ENCODE measurements at regions not wholly inside any gene's neighbourhood (a gene's known extent, or its start where the extent isn't known, plus 50 kb on each side); places are given as distances from the start of the nearest gene placed in this dataset.

GRCh38 chr18:54684784-54685183 lies 93.7 kb downstream of the DYNAP start:
- no peak for DNase-seq
- no peaks in the 10 kb centered on the region for H3K4me1 ChIP-seq (ENCODE audit: low read length)
- H3K9me3 ChIP-seq (ENCODE audit: low read length): no peaks in the 10 kb centered on the region
- H2AFZ ChIP-seq (ENCODE audit: low read length): no peak overlapping the region
- H3K36me3 ChIP-seq (ENCODE audit: insufficient read depth, low read length): no peaks in the 10 kb centered on the region
- H3K4me3 ChIP-seq (ENCODE audit: low read length): no peak overlapping the region
- no peaks in the 10 kb centered on the region for H3K9me2 ChIP-seq (replicated peaks; ENCODE audit: insufficient read depth, low read length)
- H3K27me3 ChIP-seq (ENCODE audit: low read length): 0 out of 2 replicates have a peak, but pooled peaks cover under 1% of the 10 kb centered on the region
- no peaks in the 10 kb centered on the region for H3K79me2 ChIP-seq (ENCODE audit: low read length)
- no peak overlapping the region for H3K9ac ChIP-seq (ENCODE audit: low read length)
- H3K4me2 ChIP-seq (ENCODE audit: low read depth, low read length, poor library complexity, severe bottlenecking): no peak overlapping the region
- no peaks in the 10 kb centered on the region for H4K20me1 ChIP-seq (ENCODE audit: insufficient read depth, low read depth, low read length)
- H3K27ac ChIP-seq (ENCODE audit: low read length): no peak overlapping the region

DNA sequence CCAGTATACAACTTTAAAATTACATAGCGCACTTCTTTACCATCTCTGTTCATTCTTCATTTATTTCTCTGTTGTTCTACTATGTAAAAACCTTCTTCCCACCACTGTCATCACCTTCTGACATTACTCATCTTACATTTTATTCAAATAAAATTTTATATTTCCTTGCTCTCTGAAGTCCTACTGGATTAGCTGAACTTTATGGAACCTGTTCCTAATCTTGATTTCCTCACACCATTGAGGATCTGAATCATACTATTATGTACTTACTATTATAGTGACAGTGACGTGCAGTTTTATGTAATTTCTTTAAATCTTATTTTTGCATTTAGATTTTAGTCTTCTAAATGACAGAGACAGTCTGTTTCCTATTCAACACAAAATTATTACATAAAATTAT lies 98.3 kb downstream of the DYNAP start:
- Histone ChIP-seq H4K20me1 (ENCODE audit: insufficient read depth, low read depth, low read length) (no peaks in the 10 kb centered on the region), H3K4me2 (ENCODE audit: low read depth, low read length, poor library complexity, severe bottlenecking) (no peak overlapping the region), H3K27ac (ENCODE audit: low read length) (no peak overlapping the region), H3K79me2 (ENCODE audit: low read length) (no peaks in the 10 kb centered on the region), H3K9ac (ENCODE audit: low read length) (no peak overlapping the region), H3K4me1 (ENCODE audit: low read length) (no peaks in the 10 kb centered on the region), H3K9me2 (replicated peaks; ENCODE audit: insufficient read depth, low read length) (no peaks in the 10 kb centered on the region), H3K9me3 (ENCODE audit: low read length) (no peaks in the 10 kb centered on the region), H3K36me3 (ENCODE audit: insufficient read depth, low read length) (no peaks in the 10 kb centered on the region), H2AFZ (ENCODE audit: low read length) (no peak overlapping the region), H3K4me3 (ENCODE audit: low read length) (no peak overlapping the region), H3K27me3 (ENCODE audit: low read length) (0 out of 2 replicates have a peak, but pooled peaks cover 5% of the 10 kb centered on the region)
- DNase-seq: no peak

- 0 out of 2 replicates have a peak, but pooled peaks cover 5% of the 10 kb centered on the region for H3K27me3 ChIP-seq (ENCODE audit: low read length)
- no peak for DNase-seq
- no peak overlapping the region for H3K4me2 ChIP-seq (ENCODE audit: low read depth, low read length, poor library complexity, severe bottlenecking)
- H2AFZ ChIP-seq (ENCODE audit: low read length): no peak overlapping the region
- H3K4me3 ChIP-seq (ENCODE audit: low read length): no peak overlapping the region
- H3K9me3 ChIP-seq (ENCODE audit: low read length): no peaks in the 10 kb centered on the region
- H3K36me3 ChIP-seq (ENCODE audit: insufficient read depth, low read length): no peaks in the 10 kb centered on the region
- no peak overlapping the region for H3K9ac ChIP-seq (ENCODE audit: low read length)
- H3K27ac ChIP-seq (ENCODE audit: low read length): no peak overlapping the region
- no peaks in the 10 kb centered on the region for H4K20me1 ChIP-seq (ENCODE audit: insufficient read depth, low read depth, low read length)
- H3K4me1 ChIP-seq (ENCODE audit: low read length): no peaks in the 10 kb centered on the region
- no peaks in the 10 kb centered on the region for H3K79me2 ChIP-seq (ENCODE audit: low read length)
- no peaks in the 10 kb centered on the region for H3K9me2 ChIP-seq (replicated peaks; ENCODE audit: insufficient read depth, low read length)
These were observed 99.2 kb downstream of the DYNAP start for GRCh38 chr18:54690198-54690597.

DNA sequence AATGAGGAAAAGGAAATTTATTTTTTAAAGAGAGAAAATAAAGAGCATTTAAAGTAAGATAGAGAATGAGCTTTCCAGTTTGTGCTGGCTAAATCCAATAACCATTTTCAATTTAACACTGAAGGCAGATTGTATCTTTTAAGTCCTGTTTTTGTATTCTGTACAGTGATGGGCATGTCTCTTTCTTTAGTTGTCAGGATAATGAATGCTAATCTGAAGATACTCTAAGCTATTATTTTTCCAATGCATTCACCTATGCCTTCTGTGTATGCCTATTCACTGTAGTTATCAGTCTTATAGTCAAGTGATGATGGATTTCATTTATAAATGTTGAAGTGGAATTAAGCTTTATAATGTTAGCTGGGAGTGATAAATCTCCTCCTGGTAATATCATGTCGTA lies 101.4 kb downstream of the DYNAP start:
- no peaks in the 10 kb centered on the region for H4K20me1 ChIP-seq (ENCODE audit: insufficient read depth, low read depth, low read length)
- H3K9me2 ChIP-seq (replicated peaks; ENCODE audit: insufficient read depth, low read length): no peaks in the 10 kb centered on the region
- H3K9me3 ChIP-seq (ENCODE audit: low read length): no peaks in the 10 kb centered on the region
- H3K27me3 ChIP-seq (ENCODE audit: low read length): 0 out of 2 replicates have a peak, but pooled peaks cover 5% of the 10 kb centered on the region
- no peaks in the 10 kb centered on the region for H3K79me2 ChIP-seq (ENCODE audit: low read length)
- no peaks in the 10 kb centered on the region for H3K36me3 ChIP-seq (ENCODE audit: insufficient read depth, low read length)
- no peak for DNase-seq
- H3K27ac ChIP-seq (ENCODE audit: low read length): no peak overlapping the region
- no peak overlapping the region for H3K9ac ChIP-seq (ENCODE audit: low read length)
- no peak overlapping the region for H3K4me2 ChIP-seq (ENCODE audit: low read depth, low read length, poor library complexity, severe bottlenecking)
- H3K4me1 ChIP-seq (ENCODE audit: low read length): no peaks in the 10 kb centered on the region
- no peak overlapping the region for H2AFZ ChIP-seq (ENCODE audit: low read length)
- H3K4me3 ChIP-seq (ENCODE audit: low read length): no peak overlapping the region

DNA sequence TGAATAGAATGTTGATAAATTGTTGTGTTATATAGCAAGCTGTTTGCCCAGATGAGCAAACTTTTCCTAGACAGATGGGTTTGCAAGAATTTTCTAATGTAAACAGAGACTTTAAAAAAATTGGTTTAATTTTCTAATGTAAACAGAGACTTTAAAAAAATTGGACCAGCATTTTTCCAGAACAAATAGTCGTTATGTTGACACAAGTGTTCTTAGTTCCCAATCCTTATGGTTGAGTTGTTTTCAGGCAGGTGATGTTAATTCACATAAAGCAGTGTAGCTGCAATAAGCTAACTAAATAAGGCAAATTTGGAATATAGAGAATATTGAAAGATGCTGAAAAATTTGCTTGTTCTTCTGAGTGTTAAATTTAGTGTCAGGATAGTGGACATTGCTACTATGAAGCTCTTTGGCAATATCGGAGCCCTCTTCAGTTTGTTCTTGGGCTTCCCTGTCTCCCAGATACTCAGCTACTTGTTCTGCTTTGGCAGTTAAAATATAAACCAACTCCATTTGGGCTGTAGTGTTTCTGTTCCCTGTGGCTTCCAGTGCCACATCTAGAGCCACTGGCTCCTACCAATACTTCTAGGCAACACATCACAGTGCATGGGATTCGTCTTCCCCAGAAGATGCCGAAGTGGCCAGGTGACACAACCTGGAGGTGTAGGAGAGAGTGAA lies 105.7 kb downstream of the DYNAP start:
- Histone ChIP-seq H3K27me3 (ENCODE audit: low read length) (no peaks in the 10 kb centered on the region), H3K4me2 (ENCODE audit: low read depth, low read length, poor library complexity, severe bottlenecking) (no peak overlapping the region), H3K4me1 (ENCODE audit: low read length) (no peaks in the 10 kb centered on the region), H3K79me2 (ENCODE audit: low read length) (no peaks in the 10 kb centered on the region), H3K27ac (ENCODE audit: low read length) (no peak overlapping the region), H3K36me3 (ENCODE audit: insufficient read depth, low read length) (no peaks in the 10 kb centered on the region), H3K9ac (ENCODE audit: low read length) (no peak overlapping the region), H3K9me2 (replicated peaks; ENCODE audit: insufficient read depth, low read length) (no peaks in the 10 kb centered on the region), H3K4me3 (ENCODE audit: low read length) (no peak overlapping the region), H3K9me3 (ENCODE audit: low read length) (no peaks in the 10 kb centered on the region), H2AFZ (ENCODE audit: low read length) (no peak overlapping the region), H4K20me1 (ENCODE audit: insufficient read depth, low read depth, low read length) (no peaks in the 10 kb centered on the region)
- no peak for DNase-seq

DNA sequence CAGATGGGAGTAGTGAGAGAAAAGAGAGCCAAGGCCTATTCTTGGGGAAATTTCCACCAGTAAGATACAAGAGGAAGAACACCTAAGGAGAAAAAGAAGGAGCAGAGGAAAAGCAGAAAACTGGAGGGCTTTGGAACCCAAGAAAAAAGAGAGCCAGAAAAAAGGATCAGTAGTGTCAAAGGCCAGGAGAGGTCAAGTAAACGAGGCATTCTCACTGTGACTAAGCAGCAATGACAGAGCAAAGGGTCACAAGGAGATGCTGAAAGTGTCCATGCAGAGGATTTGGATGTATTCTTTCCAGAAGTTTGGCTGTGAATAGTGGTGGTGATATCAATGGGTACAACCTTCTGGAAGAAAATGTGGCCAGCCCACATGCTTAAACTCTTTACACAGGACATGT lies 109.5 kb downstream of the DYNAP start:
- Histone ChIP-seq H4K20me1 (ENCODE audit: insufficient read depth, low read depth, low read length) (no peaks in the 10 kb centered on the region), H2AFZ (ENCODE audit: low read length) (no peak overlapping the region), H3K9me3 (ENCODE audit: low read length) (no peaks in the 10 kb centered on the region), H3K4me2 (ENCODE audit: low read depth, low read length, poor library complexity, severe bottlenecking) (no peak overlapping the region), H3K27ac (ENCODE audit: low read length) (no peak overlapping the region), H3K36me3 (ENCODE audit: insufficient read depth, low read length) (no peaks in the 10 kb centered on the region), H3K4me1 (ENCODE audit: low read length) (no peaks in the 10 kb centered on the region), H3K9ac (ENCODE audit: low read length) (no peak overlapping the region), H3K4me3 (ENCODE audit: low read length) (no peak overlapping the region), H3K9me2 (replicated peaks; ENCODE audit: insufficient read depth, low read length) (no peaks in the 10 kb centered on the region), H3K27me3 (ENCODE audit: low read length) (no peaks in the 10 kb centered on the region), H3K79me2 (ENCODE audit: low read length) (no peaks in the 10 kb centered on the region)
- DNase-seq: no peak

DNA sequence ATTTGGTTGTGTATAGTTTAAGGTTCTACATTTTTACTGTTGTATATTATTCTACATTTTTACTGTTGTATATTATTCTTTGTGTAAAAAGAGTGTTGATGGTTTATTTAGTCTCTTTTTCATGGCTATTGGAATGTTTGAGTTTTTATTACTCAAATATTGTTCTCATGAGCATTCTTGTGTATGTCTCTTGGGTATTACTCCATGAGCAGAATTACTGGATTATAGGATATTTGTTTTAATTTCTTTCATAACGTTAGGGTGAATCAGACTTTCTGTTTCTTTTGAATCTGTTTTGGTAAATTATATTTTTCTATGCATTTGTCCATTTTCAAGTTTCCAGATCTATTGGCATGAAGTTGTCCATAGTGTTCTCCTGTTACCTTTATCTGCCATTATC lies 111.6 kb downstream of the DYNAP start:
- no peak overlapping the region for H3K9ac ChIP-seq (ENCODE audit: low read length)
- no peak overlapping the region for H2AFZ ChIP-seq (ENCODE audit: low read length)
- no peaks in the 10 kb centered on the region for H3K4me1 ChIP-seq (ENCODE audit: low read length)
- H3K4me2 ChIP-seq (ENCODE audit: low read depth, low read length, poor library complexity, severe bottlenecking): no peak overlapping the region
- H3K9me3 ChIP-seq (ENCODE audit: low read length): no peaks in the 10 kb centered on the region
- no peak for DNase-seq
- H3K4me3 ChIP-seq (ENCODE audit: low read length): no peak overlapping the region
- H3K27ac ChIP-seq (ENCODE audit: low read length): no peak overlapping the region
- no peaks in the 10 kb centered on the region for H3K79me2 ChIP-seq (ENCODE audit: low read length)
- no peaks in the 10 kb centered on the region for H4K20me1 ChIP-seq (ENCODE audit: insufficient read depth, low read depth, low read length)
- H3K27me3 ChIP-seq (ENCODE audit: low read length): no peaks in the 10 kb centered on the region
- no peaks in the 10 kb centered on the region for H3K9me2 ChIP-seq (replicated peaks; ENCODE audit: insufficient read depth, low read length)
- H3K36me3 ChIP-seq (ENCODE audit: insufficient read depth, low read length): no peaks in the 10 kb centered on the region

- Histone ChIP-seq H3K9ac (ENCODE audit: low read length) (no peak overlapping the region), H2AFZ (ENCODE audit: low read length) (no peak overlapping the region), H3K9me2 (replicated peaks; ENCODE audit: insufficient read depth, low read length) (no peaks in the 10 kb centered on the region), H3K36me3 (ENCODE audit: insufficient read depth, low read length) (no peaks in the 10 kb centered on the region), H4K20me1 (ENCODE audit: insufficient read depth, low read depth, low read length) (no peaks in the 10 kb centered on the region), H3K79me2 (ENCODE audit: low read length) (no peaks in the 10 kb centered on the region), H3K27me3 (ENCODE audit: low read length) (no peaks in the 10 kb centered on the region), H3K9me3 (ENCODE audit: low read length) (no peaks in the 10 kb centered on the region), H3K4me2 (ENCODE audit: low read depth, low read length, poor library complexity, severe bottlenecking) (no peak overlapping the region), H3K4me1 (ENCODE audit: low read length) (no peaks in the 10 kb centered on the region), H3K27ac (ENCODE audit: low read length) (no peak overlapping the region), H3K4me3 (ENCODE audit: low read length) (no peak overlapping the region)
- DNase-seq: no peak
These were observed 118.0 kb upstream of the RAB27B start for GRCh38 chr18:54710074-54710899.
